OCI-LY3 (cell line): ENCODE measurements at regions not wholly inside any gene's neighbourhood (a gene's known extent, or its start where the extent isn't known, plus 50 kb on each side); places are given as distances from the start of the nearest gene placed in this dataset.
A peak's percentile ranks its signal among the peaks of the same experiment; 100 is the strongest.

ENCODE experiments used
- H2AFZ ChIP-seq: fragments of 200-600, 300-600 bp; shearing (Covaris generic); 2 replicates; pipeline ENCODE4 v1.6.0; 2014; ENCODE audit warnings: antibody characterized with exemption, low read depth, low read length
- H3K27ac ChIP-seq: fragments of 200-600, 300-600 bp; sonication (generic); 2 replicates; pipeline ENCODE4 v1.5.1; 2014; ENCODE audit warnings: mild to moderate bottlenecking, low read length, moderate library complexity, mixed read lengths
- H3K27me3 ChIP-seq: fragments of 200-600, 300-600 bp; sonication (generic); 2 replicates; pipeline ENCODE4 v1.6.1; 2014; ENCODE audit warnings: low read depth, low read length, mixed read lengths
- H3K36me3 ChIP-seq: fragments of 200-600, 300-600 bp; sonication (generic); replicated peaks from 2 replicates; pipeline ENCODE3; 2014; ENCODE audit warnings: low read depth, low read length, mixed read lengths
- H3K4me1 ChIP-seq: fragments of 300-600, 200-600 bp; sonication (generic); 2 replicates; pipeline ENCODE4 v1.6.1; 2014; ENCODE audit warnings: low read length, mixed read lengths
- H3K4me2 ChIP-seq: fragments of 200-600, 300-600 bp; sonication (generic); 2 replicates; pipeline ENCODE4 v1.6.1; 2014; ENCODE audit warnings: low read length, mixed read lengths
- H3K4me3 ChIP-seq: fragments of 300-600, 200-600 bp; sonication (generic); 2 replicates; pipeline ENCODE4 v1.5.1; 2014; ENCODE audit warnings: antibody characterized with exemption, mild to moderate bottlenecking, low read length, moderate library complexity
- H3K79me2 ChIP-seq: fragments of 300-600, 200-600 bp; shearing (Covaris generic); 2 replicates; pipeline ENCODE4 v1.6.1; 2014; ENCODE audit warnings: mild to moderate bottlenecking, low read length, mixed read lengths
- H3K9ac ChIP-seq: fragments of 300-600, 200-600 bp; shearing (Covaris generic); 2 replicates; pipeline ENCODE4 v1.6.0; 2014; ENCODE audit warnings: mild to moderate bottlenecking, low read length, moderate library complexity
- H3K9me3 ChIP-seq: fragments of 200-600, 300-600 bp; shearing (Covaris generic); 2 replicates; pipeline ENCODE4 v1.6.1; 2014; ENCODE audit warnings: low read length, mixed read lengths; ENCODE audit not compliant: insufficient read depth
- H4K20me1 ChIP-seq: fragments of 200-600, 300-600 bp; sonication (generic); 2 replicates; pipeline ENCODE4 v1.6.1; 2016; ENCODE audit warnings: low read length, mixed read lengths; ENCODE audit not compliant: insufficient read depth
- CTCF ChIP-seq: fragments of 200-600, 300-600 bp; sonication (generic); IDR thresholded peaks from 2 replicates; pipeline ENCODE4 v1.5.1; 2014; ENCODE audit warnings: antibody characterized with exemption, low read length, low read depth
- EZH2phosphoT487 ChIP-seq: fragments of 200-600 bp; shearing (Covaris generic); IDR thresholded peaks from 2 replicates; pipeline ENCODE4 v1.6.1; 2018; ENCODE audit warnings: antibody characterized with exemption, mixed run types, low read depth

- no peaks in the 10 kb centered on the region for H3K36me3 ChIP-seq
- H3K4me1 ChIP-seq, result no peaks in the 10 kb centered on the region
- no peaks in the 10 kb centered on the region for H3K79me2 ChIP-seq
- no peak overlapping the region for H3K27ac ChIP-seq
- no peak for TF ChIP-seq CTCF
- TF ChIP-seq EZH2phosphoT487, result no peak
- no peaks in the 10 kb centered on the region for H3K9me3 ChIP-seq
- no peak overlapping the region for H3K4me2 ChIP-seq
- H3K4me3 ChIP-seq, result no peak overlapping the region
- H3K27me3 ChIP-seq, result no peaks in the 10 kb centered on the region
- H4K20me1 ChIP-seq, result no peaks in the 10 kb centered on the region
- no peak overlapping the region for H2AFZ ChIP-seq
- no peak overlapping the region for H3K9ac ChIP-seq
Observed at GRCh38 chr3:18989237-18989795, 159.0 kb upstream of the KCNH8 start.

GRCh38 chr3:18988614-18989229 lies 159.6 kb upstream of the KCNH8 start:
- TF ChIP-seq CTCF (peak; percentile 83), EZH2phosphoT487 (no peak)
- no peaks in the 10 kb centered on the region for H3K4me1 ChIP-seq
- H3K4me3 ChIP-seq, result no peak overlapping the region
- H3K36me3 ChIP-seq, result no peaks in the 10 kb centered on the region
- H4K20me1 ChIP-seq, result no peaks in the 10 kb centered on the region
- peak overlapping the region; percentile 32 for H3K4me2 ChIP-seq
- H3K9me3 ChIP-seq, result no peaks in the 10 kb centered on the region
- no peaks in the 10 kb centered on the region for H3K79me2 ChIP-seq
- 0 out of 2 replicates have a peak overlapping the region, but pooled peaks have one; percentile 25 for H2AFZ ChIP-seq
- no peaks in the 10 kb centered on the region for H3K27me3 ChIP-seq
- no peak overlapping the region for H3K27ac ChIP-seq
- H3K9ac ChIP-seq, result no peak overlapping the region

- Histone ChIP-seq H3K4me3 (no peak overlapping the region), H3K27me3 (no peaks in the 10 kb centered on the region), H2AFZ (no peak overlapping the region), H3K27ac (no peak overlapping the region), H3K4me2 (no peak overlapping the region), H3K4me1 (no peaks in the 10 kb centered on the region), H3K36me3 (no peaks in the 10 kb centered on the region), H3K9me3 (no peaks in the 10 kb centered on the region), H4K20me1 (no peaks in the 10 kb centered on the region), H3K79me2 (no peaks in the 10 kb centered on the region), H3K9ac (no peak overlapping the region)
- TF ChIP-seq CTCF (no peak), EZH2phosphoT487 (no peak)
Observed at GRCh38 chr3:18987862-18988447, 160.4 kb upstream of the KCNH8 start.

- Histone ChIP-seq H3K36me3 (no peaks in the 10 kb centered on the region), H3K27me3 (no peaks in the 10 kb centered on the region), H3K4me1 (no peaks in the 10 kb centered on the region), H3K4me2 (no peak overlapping the region), H2AFZ (no peak overlapping the region), H3K9ac (no peak overlapping the region), H3K79me2 (no peaks in the 10 kb centered on the region), H3K4me3 (no peak overlapping the region), H3K27ac (no peak overlapping the region), H4K20me1 (no peaks in the 10 kb centered on the region), H3K9me3 (no peaks in the 10 kb centered on the region)
- TF ChIP-seq CTCF (no peak), EZH2phosphoT487 (no peak)
Observed at GRCh38 chr3:18987070-18987469, 161.2 kb upstream of the KCNH8 start.
